ENCODE measurements at regions not wholly inside any gene's neighbourhood (a gene's known extent, or its start where the extent isn't known, plus 50 kb on each side); places are given as distances from the start of the nearest gene placed in this dataset.

GRCh38 chr6:6466967-6467761 lies 121.4 kb upstream of the LY86 start:
- no peak for DNase-seq (ENCODE audit: low read depth)
- no peak for TF ChIP-seq CTCF (IDR thresholded peaks at IDR 0.05; ENCODE audit: insufficient read depth, low read depth, low read length, missing control alignments)
- no peak overlapping the region for H3K4me3 ChIP-seq (ENCODE audit: low read depth, low read length)

- no peak for TF ChIP-seq CTCF (IDR thresholded peaks at IDR 0.05; ENCODE audit: insufficient read depth, low read depth, low read length, missing control alignments)
- H3K4me3 ChIP-seq (ENCODE audit: low read depth, low read length): no peak overlapping the region
- no peak for DNase-seq (ENCODE audit: low read depth)
Observed at GRCh38 chr6:6469074-6469473, 119.4 kb upstream of the LY86 start.

GRCh38 chr6:6470123-6470522 lies 118.4 kb upstream of the LY86 start:
- DNase-seq (ENCODE audit: low read depth): no peak
- no peak for TF ChIP-seq CTCF (IDR thresholded peaks at IDR 0.05; ENCODE audit: insufficient read depth, low read depth, low read length, missing control alignments)
- no peak overlapping the region for H3K4me3 ChIP-seq (ENCODE audit: low read depth, low read length)

GRCh38 chr6:6471276-6471675 lies 117.2 kb upstream of the LY86 start:
- H3K4me3 ChIP-seq (ENCODE audit: low read depth, low read length): no peak overlapping the region
- no peak for DNase-seq (ENCODE audit: low read depth)
- no peak for TF ChIP-seq CTCF (IDR thresholded peaks at IDR 0.05; ENCODE audit: insufficient read depth, low read depth, low read length, missing control alignments)

- no peak for TF ChIP-seq CTCF (IDR thresholded peaks at IDR 0.05; ENCODE audit: insufficient read depth, low read depth, low read length, missing control alignments)
- H3K4me3 ChIP-seq (ENCODE audit: low read depth, low read length): no peak overlapping the region
- no peak for DNase-seq (ENCODE audit: low read depth)
Observed at GRCh38 chr6:6474170-6474920, 114.2 kb upstream of the LY86 start.

- no peak overlapping the region for H3K4me3 ChIP-seq (ENCODE audit: low read depth, low read length)
- no peak for DNase-seq (ENCODE audit: low read depth)
- TF ChIP-seq CTCF (IDR thresholded peaks at IDR 0.05; ENCODE audit: insufficient read depth, low read depth, low read length, missing control alignments): no peak
Observed at GRCh38 chr6:6479785-6480184, 108.7 kb upstream of the LY86 start.
